CD14-positive monocyte (primary cell): ENCODE measurements at regions not wholly inside any gene's neighbourhood (a gene's known extent, or its start where the extent isn't known, plus 50 kb on each side); places are given as distances from the start of the nearest gene placed in this dataset.

ENCODE experiments used
- DNase-seq, 3 donors: peaks; one replicate each; pipeline ENCODE4 v3.0.0-alpha.2; 2011 to 2022
- H2AFZ ChIP-seq: 2 replicates; pipeline ENCODE4 v1.6.0; 2012; ENCODE audit warnings: mild to moderate bottlenecking, low read depth, low read length, inconsistent platforms; ENCODE audit not compliant: insufficient read depth, poor library complexity, severe bottlenecking
- H3K27ac ChIP-seq, 2 donors: 1 replicate in 1 of 2; 2 replicates in 1 of 2; pipeline ENCODE4 v1.5.1; 2012 to 2013; ENCODE audit warnings: low read length in 2 of 2, control low read depth in 1 of 2, inconsistent platforms in 1 of 2, low read depth in 1 of 2, mild to moderate bottlenecking in 1 of 2
- H3K27me3 ChIP-seq, 2 donors: one replicate each; pipeline versions ENCODE4 v1.6.0 to v1.6.1; 2011 to 2013; ENCODE audit warnings: low read length in 2 of 2; ENCODE audit not compliant: control insufficient read depth in 2 of 2, insufficient read depth in 2 of 2
- H3K36me3 ChIP-seq, 2 donors: replicated peaks in 1 of 2; 1 replicate in 1 of 2; 2 replicates in 1 of 2; pipeline versions ENCODE4 v1.5.1 to v1.6.1; 2012 to 2013; ENCODE audit warnings: low read length in 2 of 2, control low read depth in 1 of 2, inconsistent platforms in 1 of 2, mild to moderate bottlenecking in 1 of 2; ENCODE audit not compliant: insufficient read depth in 2 of 2, control insufficient read depth in 1 of 2
- H3K4me1 ChIP-seq, 2 donors: 1 replicate in 1 of 2; 2 replicates in 1 of 2; pipeline versions ENCODE4 v1.5.1 to v1.6.1; 2012 to 2013; ENCODE audit warnings: low read length in 2 of 2, control low read depth in 1 of 2, inconsistent platforms in 1 of 2, mild to moderate bottlenecking in 1 of 2, moderate library complexity in 1 of 2; ENCODE audit not compliant: insufficient read depth in 2 of 2, control insufficient read depth in 1 of 2
- H3K4me2 ChIP-seq: replicated peaks from 2 replicates; pipeline ENCODE3; 2012; ENCODE audit warnings: low read length, moderate library complexity, mild to moderate bottlenecking; ENCODE audit not compliant: poor library complexity, severe bottlenecking; ENCODE audit errors: extremely low read depth
- H3K4me3 ChIP-seq, 3 experiments: fragments of 200-600 bp in 1 of 3; sonication (generic) in 1 of 3; replicated peaks in 1 of 3; 1 replicate in 2 of 3; 2 replicates in 1 of 3; pipeline ENCODE4 v1.5.1; 2011 to 2013; ENCODE audit warnings: low read length in 3 of 3, mild to moderate bottlenecking in 3 of 3, control low read depth in 2 of 3, low read depth in 2 of 3, inconsistent platforms in 1 of 3, moderate library complexity in 1 of 3
- H3K79me2 ChIP-seq: 2 replicates; pipeline ENCODE4 v1.6.0; 2012; ENCODE audit warnings: mild to moderate bottlenecking, control low read depth, inconsistent platforms, low read length, moderate library complexity; ENCODE audit not compliant: insufficient read depth
- H3K9ac ChIP-seq: 2 replicates; pipeline ENCODE4 v1.6.0; 2017; ENCODE audit warnings: low read length, mild to moderate bottlenecking; ENCODE audit not compliant: insufficient read depth, poor library complexity, severe bottlenecking
- H3K9me3 ChIP-seq, 2 donors: replicated peaks in 1 of 2; 1 replicate in 1 of 2; 2 replicates in 1 of 2; pipeline versions ENCODE4 v1.5.1 to v1.6.1; 2012 to 2013; ENCODE audit warnings: low read length in 2 of 2, control low read depth in 1 of 2; ENCODE audit not compliant: control insufficient read depth in 1 of 2, insufficient read depth in 1 of 2
- H4K20me1 ChIP-seq: 2 replicates; pipeline ENCODE4 v1.6.0; 2012; ENCODE audit warnings: mild to moderate bottlenecking, low read length, control low read depth, moderate library complexity; ENCODE audit not compliant: insufficient read depth
- H3K27ac Mint-ChIP-seq, 7 donors: one replicate each; pipeline ENCODE4 v1.8.0; 2020; ENCODE audit warnings: mild to moderate bottlenecking in 7 of 7, mixed read lengths in 7 of 7, moderate library complexity in 6 of 7, inconsistent platforms in 2 of 7
- H3K27me3 Mint-ChIP-seq, 3 donors: one replicate each; pipeline ENCODE4 v1.8.0; 2021 to 2022; ENCODE audit warnings: low read depth in 3 of 3, mild to moderate bottlenecking in 3 of 3, mixed read lengths in 3 of 3, moderate library complexity in 3 of 3, inconsistent platforms in 1 of 3
- H3K36me3 Mint-ChIP-seq, 2 donors: one replicate each; pipeline ENCODE4 v1.8.0; 2020; ENCODE audit warnings: mixed read lengths in 2 of 2, inconsistent platforms in 1 of 2, mild to moderate bottlenecking in 1 of 2
- H3K4me1 Mint-ChIP-seq: one replicate; pipeline ENCODE4 v1.8.0; 2020; ENCODE audit warnings: mild to moderate bottlenecking, mixed read lengths
- H3K4me3 Mint-ChIP-seq, 2 donors: one replicate each; pipeline ENCODE4 v1.8.0; 2020; ENCODE audit warnings: mild to moderate bottlenecking in 2 of 2, mixed read lengths in 2 of 2, moderate library complexity in 1 of 2
- H3K9me3 Mint-ChIP-seq, 7 donors: one replicate each; pipeline ENCODE4 v1.8.0; 2020 to 2022; ENCODE audit warnings: mixed read lengths in 7 of 7, mild to moderate bottlenecking in 6 of 7, moderate library complexity in 6 of 7, inconsistent platforms in 2 of 7
- CTCF ChIP-seq: fragments of 200-600 bp; IDR thresholded peaks from one replicate; pipeline ENCODE4 v1.8.0; 2022; ENCODE audit warnings: antibody characterized with exemption, mild to moderate bottlenecking
- WGBS: methylation state at CpG from one replicate; pipeline ENCODE4 v1.1.5; 2013; ENCODE audit warnings: missing lambda C conversion rate; ENCODE audit not compliant: insufficient coverage; 5-methylcytosine and 5-hydroxymethylcytosine counted together
- intact Hi-C, 2 donors: fragments of 100-400 bp; cut with micrococcal nuclease; formaldehyde crosslinking; loops; one replicate each; pipeline versions ENCODE4 v1.15.0 to v1.15.1; 2023

GRCh38 chr5:26295541-26295940 is 742.8 kb downstream of the CDH9 start:
- no peaks in the 10 kb centered on the region for H3K9me3 Mint-ChIP-seq
- H4K20me1 ChIP-seq = no peaks in the 10 kb centered on the region
- no peaks in the 10 kb centered on the region for H3K27me3 ChIP-seq
- H3K4me2 ChIP-seq = no peak overlapping the region
- no peak for DNase-seq
- no peak for TF ChIP-seq CTCF
- H3K4me1 Mint-ChIP-seq = no peaks in the 10 kb centered on the region
- WGBS = no CpG with 5 or more reads among the region's 1 CpG
- H3K27me3 Mint-ChIP-seq = no peaks in the 10 kb centered on the region
- H3K9ac ChIP-seq = no peak overlapping the region
- no peaks in the 10 kb centered on the region for H3K36me3 Mint-ChIP-seq
- no peak overlapping the region for H3K4me3 ChIP-seq
- no peaks in the 10 kb centered on the region for H3K79me2 ChIP-seq
- no peaks in the 10 kb centered on the region for H3K36me3 ChIP-seq
- H2AFZ ChIP-seq = no peak overlapping the region
- no peak overlapping the region for H3K27ac ChIP-seq
- H3K4me3 Mint-ChIP-seq = no peak overlapping the region
- H3K27ac Mint-ChIP-seq = no peak overlapping the region
- intact Hi-C loops = no loop called here
- no peaks in the 10 kb centered on the region for H3K9me3 ChIP-seq
- H3K4me1 ChIP-seq = no peaks in the 10 kb centered on the region

- Histone ChIP-seq H3K27ac (no peak overlapping the region), H3K9me3 (peaks cover 2 to 6% of the 10 kb centered on the region in 2 donors), H3K4me2 (no peak overlapping the region), H3K27me3 (no peaks in the 10 kb centered on the region), H3K79me2 (no peaks in the 10 kb centered on the region), H3K4me3 (no peak overlapping the region), H3K36me3 (no peaks in the 10 kb centered on the region), H2AFZ (no peak overlapping the region), H4K20me1 (no peaks in the 10 kb centered on the region), H3K9ac (no peak overlapping the region), H3K4me1 (no peaks in the 10 kb centered on the region)
- Mint-ChIP-seq H3K9me3 (peaks cover 0 to 7% (median 0%) of the 10 kb centered on the region in 7 donors), H3K4me3 (no peak overlapping the region), H3K4me1 (no peaks in the 10 kb centered on the region), H3K27me3 (no peaks in the 10 kb centered on the region), H3K27ac (no peak overlapping the region), H3K36me3 (no peaks in the 10 kb centered on the region)
- intact Hi-C loops = no loop called here
- no peak for TF ChIP-seq CTCF
- no CpG with 5 or more reads among the region's 1 CpG for WGBS
- no peak for DNase-seq
These were observed 756.2 kb downstream of the CDH9 start for GRCh38 chr5:26282190-26282589.
